Fibroblast of lung (primary cell): ENCODE measurements at regions not wholly inside any gene's neighbourhood (a gene's known extent, or its start where the extent isn't known, plus 50 kb on each side); places are given as distances from the start of the nearest gene placed in this dataset.

Experiments used
- DNase-seq, 2 donors: peaks; one replicate each; pipeline versions ENCODE4 v3.0.0 to v3.0.0-alpha.2; 2010; ENCODE audit warnings: low read depth in 2 of 2
- H2AFZ ChIP-seq: 2 replicates; pipeline ENCODE4 v1.5.1; 2012; ENCODE audit warnings: low read length, control low read depth, inconsistent platforms
- H3K27ac ChIP-seq: 2 replicates; pipeline ENCODE4 v1.5.1; 2011; ENCODE audit warnings: low read length, control low read depth; ENCODE audit not compliant: insufficient read depth
- H3K27me3 ChIP-seq: 2 replicates; pipeline ENCODE4 v1.5.1; 2011; ENCODE audit warnings: mild to moderate bottlenecking, low read length; ENCODE audit not compliant: control insufficient read depth, insufficient read depth
- H3K36me3 ChIP-seq: 2 replicates; pipeline ENCODE4 v1.5.1; 2011; ENCODE audit warnings: low read length; ENCODE audit not compliant: control insufficient read depth, insufficient read depth
- H3K4me1 ChIP-seq: 2 replicates; pipeline ENCODE4 v1.5.1; 2011; ENCODE audit warnings: low read length; ENCODE audit not compliant: control insufficient read depth, insufficient read depth; ENCODE audit errors: extremely low read depth
- H3K4me2 ChIP-seq: 2 replicates; pipeline ENCODE4 v1.5.1; 2011; ENCODE audit warnings: low read length, control low read depth; ENCODE audit not compliant: insufficient read depth; ENCODE audit errors: extremely low read depth
- H3K4me3 ChIP-seq, 4 experiments: fragments of 200-600 bp in 1 of 4; sonication (generic) in 1 of 4; replicated peaks in 1 of 4; 2 replicates each; pipeline ENCODE4 v1.5.1; 2011 to 2016; ENCODE audit warnings: low read length in 4 of 4, low read depth in 3 of 4, mild to moderate bottlenecking in 3 of 4, control low read depth in 2 of 4, inconsistent platforms in 1 of 4, mixed read lengths in 1 of 4; ENCODE audit not compliant: insufficient read depth in 1 of 4; ENCODE audit errors: control extremely low read depth in 1 of 4
- H3K79me2 ChIP-seq: 2 replicates; pipeline ENCODE4 v1.5.1; 2012; ENCODE audit warnings: mild to moderate bottlenecking, low read length, inconsistent platforms; ENCODE audit not compliant: control insufficient read depth, insufficient read depth
- H3K9ac ChIP-seq: 2 replicates; pipeline ENCODE4 v1.5.1; 2011; ENCODE audit warnings: mild to moderate bottlenecking, low read length, control low read depth; ENCODE audit not compliant: insufficient read depth
- H3K9me3 ChIP-seq: 2 replicates; pipeline ENCODE4 v1.5.1; 2012; ENCODE audit warnings: low read depth, low read length; ENCODE audit not compliant: control insufficient read depth, insufficient read depth
- H4K20me1 ChIP-seq: 2 replicates; pipeline ENCODE4 v1.5.1; 2011; ENCODE audit warnings: low read length; ENCODE audit not compliant: control insufficient read depth, insufficient read depth; ENCODE audit errors: extremely low read depth
- CTCF ChIP-seq, 2 donors: IDR thresholded peaks in 1 of 2; conservative IDR thresholded peaks in 1 of 2; 1 replicate in 1 of 2; 2 replicates in 1 of 2; pipeline ENCODE4 v1.5.1; 2011 to 2012; ENCODE audit warnings: low read length in 2 of 2, control low read depth in 1 of 2, inconsistent platforms in 1 of 2, low read depth in 1 of 2, mild to moderate bottlenecking in 1 of 2
- EZH2 ChIP-seq: IDR thresholded peaks from 2 replicates; pipeline ENCODE4 v1.5.1; 2012; ENCODE audit warnings: low read length, control low read depth, mild to moderate bottlenecking; ENCODE audit errors: missing control alignments

GRCh38 chr20:2212456-2213015 lies 83.3 kb upstream of the TGM3 start:
- no peaks in the 10 kb centered on the region for H3K4me1 ChIP-seq
- no peak overlapping the region for H3K27ac ChIP-seq
- no peaks in the 10 kb centered on the region for H3K27me3 ChIP-seq
- TF ChIP-seq CTCF (conservative IDR thresholded peaks at IDR 0.05 in 1 of 2, IDR thresholded peaks at IDR 0.05 in 1 of 2; ENCODE audit: low read depth in 1 of 2, low read length in 2 of 2) (no peak), EZH2 (no peak)
- no peak for DNase-seq
- H3K9ac ChIP-seq, result no peak overlapping the region
- H4K20me1 ChIP-seq, result no peaks in the 10 kb centered on the region
- H3K9me3 ChIP-seq, result no peaks in the 10 kb centered on the region
- H3K79me2 ChIP-seq, result no peaks in the 10 kb centered on the region
- no peaks in the 10 kb centered on the region for H3K36me3 ChIP-seq
- H3K4me2 ChIP-seq, result no peak overlapping the region
- no peak overlapping the region for H3K4me3 ChIP-seq
- no peak overlapping the region for H2AFZ ChIP-seq

GRCh38 chr20:2213401-2213800 lies 82.4 kb upstream of the TGM3 start:
- H3K4me2 ChIP-seq, result no peak overlapping the region
- TF ChIP-seq CTCF (conservative IDR thresholded peaks at IDR 0.05 in 1 of 2, IDR thresholded peaks at IDR 0.05 in 1 of 2; ENCODE audit: low read depth in 1 of 2, low read length in 2 of 2) (no peak), EZH2 (no peak)
- no peaks in the 10 kb centered on the region for H3K9me3 ChIP-seq
- no peaks in the 10 kb centered on the region for H3K79me2 ChIP-seq
- no peaks in the 10 kb centered on the region for H4K20me1 ChIP-seq
- no peak for DNase-seq
- H3K27me3 ChIP-seq, result no peaks in the 10 kb centered on the region
- no peaks in the 10 kb centered on the region for H3K4me1 ChIP-seq
- no peak overlapping the region for H3K27ac ChIP-seq
- H3K4me3 ChIP-seq, result no peak overlapping the region
- H3K9ac ChIP-seq, result no peak overlapping the region
- no peak overlapping the region for H2AFZ ChIP-seq
- H3K36me3 ChIP-seq, result no peaks in the 10 kb centered on the region

GRCh38 chr20:2217857-2218539 lies 77.8 kb upstream of the TGM3 start:
- H3K27ac ChIP-seq, result no peak overlapping the region
- H3K9ac ChIP-seq, result no peak overlapping the region
- H3K4me3 ChIP-seq, result no peak overlapping the region
- no peaks in the 10 kb centered on the region for H3K79me2 ChIP-seq
- H3K27me3 ChIP-seq, result no peaks in the 10 kb centered on the region
- no peak for DNase-seq
- no peaks in the 10 kb centered on the region for H3K9me3 ChIP-seq
- H2AFZ ChIP-seq, result no peak overlapping the region
- no peaks in the 10 kb centered on the region for H3K36me3 ChIP-seq
- no peaks in the 10 kb centered on the region for H4K20me1 ChIP-seq
- H3K4me2 ChIP-seq, result no peak overlapping the region
- TF ChIP-seq CTCF (conservative IDR thresholded peaks at IDR 0.05 in 1 of 2, IDR thresholded peaks at IDR 0.05 in 1 of 2; ENCODE audit: low read depth in 1 of 2, low read length in 2 of 2), result no peak
- no peak for TF ChIP-seq EZH2
- H3K4me1 ChIP-seq, result no peaks in the 10 kb centered on the region
